Esophagus muscularis mucosa (tissue), 4 donors: ENCODE measurements at regions not wholly inside any gene's neighbourhood (a gene's known extent, or its start where the extent isn't known, plus 50 kb on each side); places are given as distances from the start of the nearest gene placed in this dataset.
"Not testable (repeated sequence)": the region's sequence is repeated elsewhere in the genome, so short reads cannot be mapped to it uniquely, and the experiment has no call there.

Experiments used
- DNase-seq: peaks from one replicate; pipeline ENCODE4 v3.0.0-alpha.2; 2017; ENCODE audit errors: extremely low spot score
- H3K27ac ChIP-seq, 4 donors: fragments of 200-600 bp; sonication (generic); replicated peaks in 1 of 4; 1 replicate in 3 of 4; 2 replicates in 1 of 4; pipeline ENCODE4 v1.5.1; 2016 to 2019; ENCODE audit warnings: mild to moderate bottlenecking in 1 of 4
- H3K27me3 ChIP-seq, 4 donors: fragments of 200-600 bp; sonication (generic); one replicate each; pipeline versions ENCODE4 v1.5.1 to v1.6.0; 2016 to 2019
- H3K36me3 ChIP-seq, 4 donors: fragments of 200-600 bp; sonication (generic); one replicate each; pipeline ENCODE4 v1.5.1; 2016 to 2019
- H3K4me1 ChIP-seq, 4 donors: fragments of 200-600 bp; sonication (generic); one replicate each; pipeline ENCODE4 v1.5.1; 2016 to 2019
- H3K4me3 ChIP-seq, 4 donors: fragments of 200-600 bp; sonication (generic); 1 replicate in 2 of 4; 2 replicates in 2 of 4; pipeline ENCODE4 v1.5.1; 2016 to 2019; ENCODE audit warnings: mild to moderate bottlenecking in 4 of 4, moderate library complexity in 1 of 4
- H3K9me3 ChIP-seq, 4 donors: fragments of 200-600 bp; sonication (generic); 1 replicate in 3 of 4; 2 replicates in 1 of 4; pipeline ENCODE4 v1.5.1; 2016 to 2019
- EP300 ChIP-seq: sonication (generic); formaldehyde crosslinking; IDR thresholded peaks from one replicate; pipeline ENCODE4 v1.6.1; 2017; ENCODE audit warnings: antibody characterized with exemption
- POLR2A ChIP-seq: fragments of 450-650 bp; IDR thresholded peaks from one replicate; pipeline ENCODE4 v1.6.1; 2017; ENCODE audit warnings: antibody characterized with exemption, moderate library complexity, mild to moderate bottlenecking, low read depth
- POLR2AphosphoS5 ChIP-seq, 2 donors: sonication (generic); formaldehyde crosslinking; IDR thresholded peaks; one replicate each; pipeline ENCODE4 v1.6.1; 2017; ENCODE audit warnings: antibody characterized with exemption in 2 of 2
- WGBS: methylation state at CpG from one replicate; pipeline ENCODE4 v1.1.5; 2018; 5-methylcytosine and 5-hydroxymethylcytosine counted together
- intact Hi-C: fragments of 100-400 bp; cut with DNase I; formaldehyde crosslinking; loops from one replicate; pipeline ENCODE4 v1.15.1; 2023
- TF ChIP-seq, protein P1 (sequence below), 3 experiments: fragments of 200-600 bp in 2 of 3; fragments of 450-650 bp in 1 of 3; sonication (generic) in 2 of 3; IDR thresholded peaks; one replicate each; pipeline ENCODE4 v1.5.1; 2017 to 2019; ENCODE audit warnings: antibody characterized with exemption in 3 of 3, mild to moderate bottlenecking in 2 of 3, moderate library complexity in 1 of 3

DNA sequence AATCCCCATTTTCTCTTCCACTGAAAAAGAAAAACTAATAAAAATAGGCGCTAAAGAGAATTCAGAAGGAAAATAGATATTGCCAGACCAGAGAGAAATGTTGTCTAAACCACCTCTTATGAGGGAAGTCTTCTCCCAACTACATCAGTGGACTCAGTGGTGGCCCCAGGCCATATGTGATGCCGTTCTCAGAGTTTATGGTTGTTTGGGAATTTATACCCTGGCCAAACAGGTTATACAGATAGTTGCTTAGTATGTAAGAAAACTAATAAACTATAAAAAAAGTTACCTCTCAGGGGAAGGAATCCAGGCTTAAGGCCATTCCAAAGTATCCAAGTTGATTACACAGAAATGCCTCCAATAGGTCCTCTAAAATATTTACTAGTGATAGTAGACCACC lies 103.4 kb upstream of the RBM19 start:
- Histone ChIP-seq H3K27ac (no peak overlapping the region), H3K4me1 (no peaks in the 10 kb centered on the region), H3K36me3 (no peaks in the 10 kb centered on the region), H3K9me3 (no peaks in the 10 kb centered on the region), H3K4me3 (no peak overlapping the region), H3K27me3 (peaks cover 0 to 6% (median 0%) of the 10 kb centered on the region in 4 donors)
- DNase-seq: no peak
- intact Hi-C loops: no loop called here
- WGBS: 82% methylated on average over 2 of the region's 2 CpGs
- TF ChIP-seq EP300: no peak

DNA sequence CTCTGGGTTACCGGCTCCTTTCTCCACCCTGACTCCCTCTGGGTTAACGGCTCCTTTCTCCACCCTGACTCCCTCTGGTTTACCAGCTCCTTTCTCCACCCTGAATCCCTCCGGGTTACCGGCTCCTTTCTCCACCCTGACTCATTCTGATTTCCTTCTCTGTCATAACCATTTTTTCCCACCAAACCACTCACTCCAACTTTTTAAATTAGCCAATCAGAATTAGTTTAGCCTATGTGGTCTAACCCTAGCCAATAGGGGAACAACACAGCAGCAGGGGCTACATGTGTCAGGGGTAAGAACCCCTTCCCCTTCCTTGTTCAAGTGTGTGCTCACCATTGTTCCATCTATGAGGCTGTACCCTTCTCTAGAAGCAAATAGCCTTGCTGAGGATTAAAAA lies 98.4 kb upstream of the RBM19 start:
- 82% methylated on average over 4 of the region's 4 CpGs for WGBS
- Histone ChIP-seq H3K27me3 (no peaks in the 10 kb centered on the region), H3K9me3 (peaks cover 0 to 24% (median 4%) of the 10 kb centered on the region in 4 donors), H3K36me3 (no peaks in the 10 kb centered on the region), H3K27ac (no peak overlapping the region), H3K4me1 (no peaks in the 10 kb centered on the region), H3K4me3 (no peak overlapping the region)
- no peak for DNase-seq
- intact Hi-C loops: no loop called here
- TF ChIP-seq POLR2A (no peak), EP300 (no peak), POLR2AphosphoS5 (IDR thresholded peaks at IDR 0.05) (no peak)
- TF ChIP-seq, protein P1, sequence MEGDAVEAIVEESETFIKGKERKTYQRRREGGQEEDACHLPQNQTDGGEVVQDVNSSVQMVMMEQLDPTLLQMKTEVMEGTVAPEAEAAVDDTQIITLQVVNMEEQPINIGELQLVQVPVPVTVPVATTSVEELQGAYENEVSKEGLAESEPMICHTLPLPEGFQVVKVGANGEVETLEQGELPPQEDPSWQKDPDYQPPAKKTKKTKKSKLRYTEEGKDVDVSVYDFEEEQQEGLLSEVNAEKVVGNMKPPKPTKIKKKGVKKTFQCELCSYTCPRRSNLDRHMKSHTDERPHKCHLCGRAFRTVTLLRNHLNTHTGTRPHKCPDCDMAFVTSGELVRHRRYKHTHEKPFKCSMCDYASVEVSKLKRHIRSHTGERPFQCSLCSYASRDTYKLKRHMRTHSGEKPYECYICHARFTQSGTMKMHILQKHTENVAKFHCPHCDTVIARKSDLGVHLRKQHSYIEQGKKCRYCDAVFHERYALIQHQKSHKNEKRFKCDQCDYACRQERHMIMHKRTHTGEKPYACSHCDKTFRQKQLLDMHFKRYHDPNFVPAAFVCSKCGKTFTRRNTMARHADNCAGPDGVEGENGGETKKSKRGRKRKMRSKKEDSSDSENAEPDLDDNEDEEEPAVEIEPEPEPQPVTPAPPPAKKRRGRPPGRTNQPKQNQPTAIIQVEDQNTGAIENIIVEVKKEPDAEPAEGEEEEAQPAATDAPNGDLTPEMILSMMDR (IDR thresholded peaks at IDR 0.05): no peak

DNA sequence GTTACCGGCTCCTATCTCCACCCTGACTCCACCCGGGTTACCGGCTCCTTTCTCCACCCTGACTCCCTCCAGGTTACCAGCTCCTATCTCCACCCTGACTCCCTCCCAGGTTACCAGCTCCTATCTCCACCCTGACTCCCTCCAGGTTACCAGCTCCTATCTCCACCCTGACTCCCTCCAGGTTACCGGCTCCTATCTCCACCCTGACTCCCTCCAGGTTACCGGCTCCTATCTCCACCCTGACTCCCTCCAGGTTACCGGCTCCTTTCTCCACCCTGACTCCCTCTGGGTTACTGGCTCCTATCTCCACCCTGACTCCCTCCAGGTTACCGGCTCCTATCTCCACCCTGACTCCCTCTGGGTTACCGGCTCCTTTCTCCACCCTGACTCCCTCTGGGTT lies 97.9 kb upstream of the RBM19 start:
- DNase-seq, intact Hi-C loops, H3K27ac ChIP-seq, H3K4me1 ChIP-seq, H3K4me3 ChIP-seq, H3K36me3 ChIP-seq, H3K27me3 ChIP-seq: not testable (repeated sequence)
- peaks cover 0 to 26% (median 4%) of the 10 kb centered on the region in 4 donors for H3K9me3 ChIP-seq
- WGBS: 81% methylated on average over 6 of the region's 8 CpGs

DNA sequence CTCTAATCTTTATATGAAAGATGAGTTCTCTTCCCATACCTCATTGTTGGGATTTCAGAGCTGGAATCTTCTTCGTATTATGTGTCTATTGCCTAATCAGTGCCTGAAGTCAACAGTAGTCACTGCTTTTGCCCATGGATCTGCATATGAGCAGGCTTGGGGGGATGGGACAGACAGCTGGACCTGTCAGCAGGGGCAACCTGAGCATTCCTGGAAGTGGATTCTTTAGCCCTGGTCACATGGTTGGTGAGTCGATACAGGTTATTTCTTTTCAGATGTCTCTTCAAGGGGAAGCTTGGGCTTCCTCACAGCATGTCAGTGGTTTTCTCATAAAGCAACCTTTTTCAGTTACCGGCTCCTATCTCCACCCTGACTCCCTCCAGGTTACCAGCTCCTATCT lies 97.3 kb upstream of the RBM19 start:
- no peak for DNase-seq
- H3K36me3 ChIP-seq: no peaks in the 10 kb centered on the region
- 89% methylated on average over 3 of the region's 3 CpGs for WGBS
- H3K27me3 ChIP-seq: no peaks in the 10 kb centered on the region
- no peak overlapping the region for H3K27ac ChIP-seq
- intact Hi-C loops: no loop called here
- TF ChIP-seq, protein P1 (IDR thresholded peaks at IDR 0.05): no peak
- TF ChIP-seq POLR2A: no peak
- no peak for TF ChIP-seq POLR2AphosphoS5 (IDR thresholded peaks at IDR 0.05)
- TF ChIP-seq EP300: no peak
- H3K4me1 ChIP-seq: no peaks in the 10 kb centered on the region
- H3K4me3 ChIP-seq: no peak overlapping the region
- H3K9me3 ChIP-seq: peaks cover 0 to 26% (median 4%) of the 10 kb centered on the region in 4 donors

DNA sequence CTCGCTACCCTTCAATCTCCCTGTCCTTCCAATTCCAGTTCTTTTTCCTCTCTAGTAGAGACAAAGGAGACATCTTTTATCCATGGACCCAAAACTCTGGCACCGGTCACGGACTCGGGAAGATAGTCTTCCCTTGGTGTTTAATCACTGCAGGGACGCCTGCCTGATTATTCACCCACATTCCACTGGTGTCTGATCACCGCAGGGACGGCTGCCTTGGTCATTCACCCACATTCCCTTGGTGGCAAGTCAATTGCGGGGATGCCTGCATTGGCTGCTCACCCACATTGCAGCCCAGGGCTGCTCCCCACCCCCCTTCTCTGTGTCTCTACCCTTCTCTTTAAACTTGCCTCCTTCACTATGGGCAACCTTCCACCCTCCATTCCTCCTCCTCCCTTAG lies 90.2 kb upstream of the RBM19 start:
- WGBS: 85% methylated on average over 8 of the region's 8 CpGs
- intact Hi-C loops, DNase-seq, H3K4me3 ChIP-seq, H3K27me3 ChIP-seq, H3K4me1 ChIP-seq, H3K36me3 ChIP-seq, H3K27ac ChIP-seq: not testable (repeated sequence)
- H3K9me3 ChIP-seq: peaks cover 0 to 19% (median 4%) of the 10 kb centered on the region in 4 donors

DNA sequence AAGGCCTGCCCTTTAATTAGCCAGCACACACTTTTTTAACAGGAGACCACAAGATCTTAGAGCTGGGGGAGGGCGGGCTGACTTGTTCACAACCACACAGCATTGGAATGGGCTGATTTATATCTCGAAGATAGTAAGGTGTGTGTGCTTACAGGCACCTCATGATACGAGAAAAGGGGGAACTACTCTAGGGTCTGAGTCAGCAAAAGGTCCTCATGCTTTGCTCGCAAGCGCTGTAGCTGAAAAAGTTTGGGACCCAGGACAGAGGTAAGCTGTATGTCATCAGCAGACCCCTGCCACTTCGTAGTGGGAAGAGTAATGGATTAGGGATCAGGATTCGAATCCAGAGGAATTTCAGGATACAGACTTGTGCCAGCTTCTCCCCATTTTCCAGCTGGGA lies 88.9 kb upstream of the RBM19 start:
- peaks cover 0 to 6% (median 1%) of the 10 kb centered on the region in 4 donors for H3K9me3 ChIP-seq
- TF ChIP-seq, protein P1 (IDR thresholded peaks at IDR 0.05): no peak
- TF ChIP-seq POLR2A (no peak), POLR2AphosphoS5 (IDR thresholded peaks at IDR 0.05) (no peak), EP300 (no peak)
- H3K36me3 ChIP-seq: no peaks in the 10 kb centered on the region
- no peak overlapping the region for H3K4me3 ChIP-seq
- intact Hi-C loops: no loop called here
- DNase-seq: no peak
- H3K27ac ChIP-seq: no peak overlapping the region
- 78% methylated on average over 7 of the region's 7 CpGs for WGBS
- no peaks in the 10 kb centered on the region for H3K27me3 ChIP-seq
- no peaks in the 10 kb centered on the region for H3K4me1 ChIP-seq
